ENCODE measurements at regions not wholly inside any gene's neighbourhood (a gene's known extent, or its start where the extent isn't known, plus 50 kb on each side); places are given as distances from the start of the nearest gene placed in this dataset.
A peak's percentile ranks its signal among the peaks of the same experiment; 100 is the strongest.

DNA sequence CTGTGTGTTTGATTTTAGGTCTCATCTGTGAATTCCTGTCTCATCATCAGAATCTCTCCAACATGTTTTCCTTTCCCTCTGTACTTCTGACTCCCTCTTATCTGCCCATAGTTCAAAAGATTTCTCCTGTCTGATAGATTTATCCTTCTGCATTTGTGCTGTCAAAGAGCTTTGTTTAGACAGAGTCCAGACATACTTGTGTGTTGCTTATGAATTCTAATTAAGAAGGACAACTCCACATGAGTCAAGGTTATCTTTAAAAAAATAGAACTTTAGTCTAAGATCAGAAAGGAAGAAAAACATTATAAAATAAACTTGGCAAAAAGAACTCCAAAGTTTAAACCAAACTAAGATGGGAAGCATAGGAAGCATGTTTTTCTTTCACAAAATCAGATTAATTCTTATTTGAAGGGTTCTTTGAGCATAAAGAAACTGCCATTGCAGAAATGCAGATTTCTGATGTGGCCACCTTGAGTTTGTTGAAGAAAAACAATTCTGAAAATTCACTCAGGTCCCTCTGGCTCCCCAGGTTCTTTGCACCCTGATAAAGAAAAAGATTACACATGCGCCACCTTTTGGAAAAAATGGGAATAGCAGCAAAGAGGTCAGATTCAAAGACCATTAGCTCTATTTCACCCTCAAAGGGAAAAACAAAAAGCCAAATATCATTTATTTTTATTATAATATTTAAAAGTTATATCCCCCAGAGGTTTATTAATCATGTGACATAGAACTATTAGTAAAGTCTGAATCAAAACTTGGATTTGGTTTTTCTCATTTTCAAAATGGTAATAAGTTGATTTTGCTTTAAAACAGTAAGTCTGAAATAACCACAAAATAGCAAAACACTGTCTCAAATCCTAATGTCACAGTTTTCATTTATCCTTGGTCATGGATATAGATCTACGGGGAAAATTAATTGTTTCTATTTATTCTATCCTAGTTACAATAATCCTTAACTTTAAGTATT, 143.7 kb upstream of the DCN start:
- DNase-seq = peak; percentile 42

DNA sequence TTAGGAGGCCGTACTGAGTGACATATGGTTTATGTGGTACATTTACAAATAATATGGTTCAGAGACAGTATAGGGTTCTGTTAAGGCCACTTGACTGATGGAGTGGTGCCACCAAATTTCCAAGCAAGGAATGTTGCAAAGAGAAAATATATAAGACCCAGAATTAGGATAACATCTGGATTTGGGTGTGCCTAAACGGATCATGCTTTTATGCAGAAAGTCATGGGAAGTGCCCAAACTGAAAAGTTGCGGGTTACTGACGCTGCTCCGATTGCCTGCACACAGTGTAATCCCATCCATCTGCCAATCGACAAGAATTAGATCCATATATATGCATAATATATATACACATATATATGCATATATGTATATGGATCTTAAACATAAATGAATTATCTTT, 138.4 kb upstream of the DCN start:
- no peak for DNase-seq

GRCh38 chr12:91319071-91319760, 136.6 kb upstream of the DCN start:
- DNase-seq = no peak

DNA sequence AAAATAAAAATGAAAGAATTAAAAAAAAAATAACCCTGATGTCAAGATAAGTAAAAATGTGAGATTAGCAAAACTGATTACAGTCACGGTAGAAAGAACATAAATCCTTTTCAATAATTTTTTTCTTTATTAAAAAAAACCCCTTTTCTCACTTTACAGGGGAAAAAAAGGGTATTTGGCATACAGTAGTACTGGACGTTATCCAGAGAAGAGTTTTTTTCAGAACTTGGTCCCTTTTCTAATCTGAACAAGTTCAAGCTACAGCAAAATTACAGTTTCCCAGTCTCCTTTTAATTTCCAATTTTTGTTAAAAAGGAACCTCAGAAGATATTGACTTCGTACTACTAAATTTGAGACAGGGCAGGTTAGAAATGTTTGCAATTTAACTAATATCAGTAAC, 134.7 kb upstream of the DCN start:
- no peak for DNase-seq

- DNase-seq = no peak
Observed at GRCh38 chr12:91316907-91317269, 134.3 kb upstream of the DCN start.

- DNase-seq = no peak
Observed at GRCh38 chr12:91316161-91316906, 133.7 kb upstream of the DCN start.

- DNase-seq = no peak
Observed at GRCh38 chr12:91311081-91311480, 128.5 kb upstream of the DCN start.

DNA sequence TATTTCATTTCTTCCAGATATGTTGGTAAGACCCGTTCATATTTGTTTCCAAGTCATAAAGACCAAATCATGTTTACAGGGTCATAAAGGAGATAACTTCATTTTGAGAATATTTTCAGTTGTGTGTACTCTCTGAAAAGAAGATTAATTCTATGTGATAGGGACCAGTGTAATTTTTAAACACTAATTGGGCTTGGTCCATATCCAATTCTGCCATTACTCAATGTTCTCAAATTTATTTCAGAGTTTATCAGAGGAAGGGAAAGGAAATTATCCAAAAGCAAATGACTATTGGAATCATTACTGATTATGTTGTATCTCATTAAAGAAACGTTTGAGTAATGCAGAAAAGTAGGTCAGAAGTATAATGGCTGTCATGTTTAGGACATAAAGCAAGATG, 126.8 kb upstream of the DCN start:
- no peak for DNase-seq

- DNase-seq = no peak
Observed at GRCh38 chr12:91307957-91308670, 125.5 kb upstream of the DCN start.

- DNase-seq = no peak
Observed at GRCh38 chr12:91290354-91290753, 107.7 kb upstream of the DCN start.

DNA sequence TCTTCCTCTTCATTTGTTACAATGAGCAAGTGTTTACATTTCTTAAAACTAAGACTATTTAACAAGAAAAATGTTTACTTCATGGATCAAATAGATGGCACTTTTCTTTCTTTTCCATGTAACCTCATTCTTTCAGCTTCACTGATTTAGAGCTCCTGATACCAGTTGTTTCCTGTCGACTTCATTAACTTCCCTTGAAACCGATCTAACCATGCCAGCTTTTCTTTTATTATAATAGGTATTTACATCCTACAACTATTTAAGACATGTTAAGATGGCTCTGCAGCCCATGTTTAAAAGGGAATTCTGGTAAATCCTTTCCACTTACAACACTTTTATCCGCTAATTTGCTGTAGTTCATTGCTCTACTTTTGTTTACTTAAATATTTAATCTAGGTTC, 107.3 kb upstream of the DCN start:
- DNase-seq = no peak

DNA sequence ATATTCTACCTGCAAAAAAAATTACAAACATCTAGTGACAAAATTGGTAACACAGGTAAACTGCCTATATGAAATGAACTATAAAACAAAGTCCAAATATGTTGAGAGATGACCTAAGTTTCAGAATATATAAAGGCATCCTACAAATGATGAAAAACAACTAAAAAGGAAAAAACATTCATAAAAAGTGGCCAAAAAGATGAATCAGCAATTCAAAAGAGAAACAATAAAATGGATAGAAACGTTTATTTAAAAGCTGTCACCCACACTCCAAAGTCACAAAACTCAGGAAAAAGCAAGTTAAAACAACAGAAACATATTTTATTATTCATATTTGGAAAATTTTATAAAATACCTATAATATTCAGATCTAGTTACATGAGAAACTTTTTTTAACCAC, 106.5 kb upstream of the DCN start:
- DNase-seq = no peak

- DNase-seq = no peak
Observed at GRCh38 chr12:91287753-91288152, 105.1 kb upstream of the DCN start.

DNA sequence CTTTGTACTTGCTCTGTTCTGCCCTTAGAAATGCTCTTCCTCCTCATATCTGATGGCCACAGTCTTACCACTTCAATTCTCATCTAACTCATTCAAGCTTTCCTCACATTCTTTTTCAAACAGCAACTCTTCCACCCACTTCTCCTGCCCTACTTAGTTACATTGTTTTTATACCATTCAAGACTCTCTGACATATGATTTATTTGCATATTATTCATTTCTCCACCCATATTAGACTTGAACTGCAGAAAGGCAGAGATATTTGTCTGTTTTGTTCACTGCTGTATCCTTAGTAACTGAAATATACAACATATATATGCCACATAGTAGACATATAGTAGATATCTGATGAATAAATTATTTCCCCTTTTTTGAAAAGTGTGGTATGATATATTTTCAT, 95.5 kb upstream of the DCN start:
- DNase-seq = no peak

DNA sequence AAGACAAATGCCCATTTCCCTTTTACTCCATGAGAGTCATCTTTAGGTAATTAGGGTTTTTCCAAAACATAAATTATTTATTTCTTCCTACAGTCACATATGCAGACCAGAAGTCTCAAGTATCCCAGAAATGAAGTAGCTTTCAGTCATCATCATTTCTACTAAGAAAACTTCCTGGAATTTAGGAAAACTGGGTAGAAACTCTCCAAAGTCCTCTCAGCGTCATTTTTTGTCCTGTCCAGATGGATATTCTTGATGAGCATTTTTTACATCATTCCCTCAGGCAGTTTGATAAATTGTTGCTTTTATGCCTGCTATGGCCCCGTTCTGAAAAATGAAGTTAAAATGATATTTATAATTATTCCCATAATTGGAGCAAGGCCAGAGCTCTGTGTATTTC, 93.9 kb upstream of the DCN start:
- DNase-seq = no peak

DNA sequence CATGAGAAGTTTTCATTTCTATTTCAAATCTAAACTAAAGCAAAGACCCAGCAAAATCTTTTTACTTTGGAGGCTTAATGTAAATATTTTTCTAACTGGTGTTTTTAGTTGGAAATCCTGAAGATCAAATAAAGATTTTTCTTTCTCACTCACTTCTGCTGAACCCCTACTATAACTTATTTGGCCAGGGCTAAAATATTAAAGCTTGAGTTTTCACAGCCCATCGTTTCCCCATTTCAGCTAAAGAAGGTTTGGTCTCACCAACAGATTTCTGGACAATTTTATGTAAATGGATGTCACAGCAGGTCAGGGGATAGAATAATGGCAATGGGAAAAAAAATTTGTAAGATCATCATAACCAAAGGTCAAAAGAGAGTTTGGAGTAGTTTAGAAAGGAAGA, 92.7 kb upstream of the DCN start:
- DNase-seq = no peak

- DNase-seq = no peak
Observed at GRCh38 chr12:91274916-91275315, 92.3 kb upstream of the DCN start.

DNA sequence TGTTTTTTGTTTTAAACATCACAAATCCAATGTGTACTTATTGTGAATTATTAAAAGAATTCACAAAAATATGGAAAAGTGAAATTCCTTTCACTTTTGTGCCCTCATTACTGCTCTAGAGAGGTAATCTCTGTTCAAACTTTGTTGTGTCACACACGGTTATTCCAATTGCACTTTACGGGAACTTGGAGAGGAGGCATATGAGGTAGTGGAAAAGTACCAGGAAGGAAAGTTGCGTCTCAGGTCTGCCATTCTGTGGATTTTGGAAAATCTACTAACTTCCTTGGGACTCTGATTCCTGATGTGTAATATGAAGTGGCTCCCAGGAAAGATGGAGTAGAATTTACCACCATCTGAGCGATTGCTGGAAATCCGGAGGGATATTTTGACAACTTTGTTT, 90.9 kb upstream of the DCN start:
- no peak for DNase-seq

DNA sequence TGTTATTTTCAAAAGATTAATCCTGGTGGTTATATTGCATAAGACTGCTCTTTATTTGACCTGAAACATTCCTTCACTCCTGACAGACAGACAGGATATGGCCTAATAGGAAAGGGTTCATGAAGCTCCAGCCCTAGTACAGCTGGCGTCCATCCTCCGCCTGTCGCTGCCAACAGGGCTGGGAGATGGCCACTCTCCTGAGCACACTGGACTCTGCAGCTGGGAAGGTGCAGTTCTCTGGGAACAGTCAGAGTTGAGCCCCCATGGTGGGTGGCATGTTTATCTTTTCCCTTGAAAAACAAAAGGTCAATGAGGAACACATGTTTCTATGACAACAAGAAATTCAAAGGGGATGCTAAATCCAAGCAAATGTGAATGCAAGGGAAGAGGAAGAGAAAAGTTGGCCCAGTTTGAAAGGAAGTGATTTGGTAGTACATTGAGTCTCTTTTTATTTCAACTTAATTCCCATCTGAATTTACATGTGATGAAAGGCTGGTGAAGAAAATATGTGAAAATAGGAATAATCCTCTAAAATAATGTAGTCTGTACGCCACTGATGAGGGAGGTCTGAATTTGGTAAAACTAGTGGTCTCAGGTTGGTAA, 89.9 kb upstream of the DCN start:
- no peak for DNase-seq

- DNase-seq = no peak
Observed at GRCh38 chr12:91271185-91271584, 88.6 kb upstream of the DCN start.

- no peak for DNase-seq
Observed at GRCh38 chr12:91267039-91267438, 84.4 kb upstream of the DCN start.

GRCh38 chr12:91264178-91264577, 81.6 kb upstream of the DCN start:
- DNase-seq = no peak

All from stimulated activated CD4-positive, alpha-beta T cell treated with anti-CD3 and anti-CD28 coated beads, Interleukin-15, amount 100 ng/mL, for 24 hours (primary cell).